Retinal pigment epithelial cell (primary cell): ENCODE measurements at regions not wholly inside any gene's neighbourhood (a gene's known extent, or its start where the extent isn't known, plus 50 kb on each side); places are given as distances from the start of the nearest gene placed in this dataset.
"Not testable (repeated sequence)": the region's sequence is repeated elsewhere in the genome, so short reads cannot be mapped to it uniquely, and the experiment has no call there.

Experiments
- DNase-seq: peaks from one replicate; pipeline ENCODE4 v3.0.0-alpha.2; 2010; ENCODE audit warnings: low read depth
- H3K4me3 ChIP-seq: 2 replicates; pipeline ENCODE4 v1.5.1; 2011; ENCODE audit warnings: mild to moderate bottlenecking, low read length, control low read depth, moderate library complexity
- CTCF ChIP-seq: conservative IDR thresholded peaks from 2 replicates; pipeline ENCODE4 v1.5.1; 2011; ENCODE audit warnings: low read depth, low read length, control low read depth, inconsistent platforms

GRCh38 chr15:59819092-59819491, 130.0 kb upstream of the BNIP2 start:
- DNase-seq = no peak
- TF ChIP-seq CTCF = no peak
- no peak overlapping the region for H3K4me3 ChIP-seq

GRCh38 chr15:59818336-59818735, 129.2 kb upstream of the BNIP2 start:
- TF ChIP-seq CTCF = no peak
- DNase-seq = no peak
- no peak overlapping the region for H3K4me3 ChIP-seq

- no peak for TF ChIP-seq CTCF
- H3K4me3 ChIP-seq = no peak overlapping the region
- DNase-seq = no peak
These were observed 128.7 kb upstream of the BNIP2 start for GRCh38 chr15:59817834-59818233.

GRCh38 chr15:59817053-59817452, 127.9 kb upstream of the BNIP2 start:
- no peak for DNase-seq
- no peak overlapping the region for H3K4me3 ChIP-seq
- TF ChIP-seq CTCF = no peak

GRCh38 chr15:59814409-59814808, 125.3 kb upstream of the BNIP2 start:
- TF ChIP-seq CTCF = no peak
- DNase-seq = no peak
- H3K4me3 ChIP-seq = no peak overlapping the region

- no peak for TF ChIP-seq CTCF
These were observed 123.8 kb upstream of the BNIP2 start for GRCh38 chr15:59812889-59813288.

GRCh38 chr15:59812250-59812870, 123.2 kb upstream of the BNIP2 start:
- DNase-seq = no peak
- TF ChIP-seq CTCF = no peak
- no peak overlapping the region for H3K4me3 ChIP-seq

More at GRCh38 chr15:59812889-59813288, 123.8 kb upstream of the BNIP2 start:
- H3K4me3 ChIP-seq = no peak overlapping the region
- no peak for DNase-seq

GRCh38 chr15:59803293-59803966, 114.3 kb upstream of the BNIP2 start:
- peak overlapping the region; percentile 24 for H3K4me3 ChIP-seq
- DNase-seq = not testable (repeated sequence)
